NCI-H1694 treated with DMSO at 0.1 percent for 48 hours (cell line): ENCODE measurements at regions not wholly inside any gene's neighbourhood (a gene's known extent, or its start where the extent isn't known, plus 50 kb on each side); places are given as distances from the start of the nearest gene placed in this dataset.
A peak's percentile ranks its signal among the peaks of the same experiment; 100 is the strongest.

Experiments used
- DNase-seq: peaks from one replicate; lab custom pipeline; 2025; lab: John Stamatoyannopoulos, UW

DNA sequence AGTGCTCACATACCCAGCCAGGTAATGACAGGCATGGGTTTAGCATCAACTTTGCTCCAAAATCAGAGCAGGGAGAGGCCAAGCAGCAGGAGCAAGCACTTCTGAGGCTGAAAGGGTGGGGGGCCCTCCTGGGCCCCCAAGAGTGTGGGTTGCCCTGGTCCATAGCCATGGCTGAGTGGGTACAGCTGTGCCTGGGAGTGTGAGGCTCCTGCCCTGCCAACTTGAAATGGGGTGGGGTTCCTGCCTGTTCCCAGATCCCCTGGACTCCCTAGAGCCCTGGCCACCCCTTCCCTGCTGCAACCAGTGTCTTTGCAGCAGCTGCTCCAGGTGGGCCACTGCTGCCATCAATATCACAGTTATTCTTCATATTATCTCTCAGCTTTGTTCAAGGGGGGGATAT is 1224.2 kb upstream of the GJE1 start:
- no peak for DNase-seq

DNA sequence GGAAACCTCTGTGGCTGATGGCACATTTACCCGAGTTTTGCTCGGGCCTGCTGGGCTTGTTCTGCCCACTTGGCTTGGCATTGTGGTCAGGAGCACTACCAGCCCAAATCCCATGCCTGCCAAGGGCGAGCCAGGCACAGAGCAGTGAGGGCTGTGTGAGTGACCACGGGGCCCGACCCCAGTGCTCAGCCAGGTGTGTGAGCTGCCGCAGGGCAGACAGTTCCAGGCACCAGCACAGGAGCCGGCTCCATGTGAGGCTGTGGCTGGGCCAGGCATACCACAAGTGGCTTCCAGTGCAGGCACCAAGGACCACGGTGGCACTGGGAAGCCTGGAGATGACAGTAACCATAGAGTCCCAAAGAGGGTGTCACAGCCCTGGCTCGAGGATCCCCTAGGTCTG is 1225.5 kb upstream of the GJE1 start:
- DNase-seq: no peak

DNA sequence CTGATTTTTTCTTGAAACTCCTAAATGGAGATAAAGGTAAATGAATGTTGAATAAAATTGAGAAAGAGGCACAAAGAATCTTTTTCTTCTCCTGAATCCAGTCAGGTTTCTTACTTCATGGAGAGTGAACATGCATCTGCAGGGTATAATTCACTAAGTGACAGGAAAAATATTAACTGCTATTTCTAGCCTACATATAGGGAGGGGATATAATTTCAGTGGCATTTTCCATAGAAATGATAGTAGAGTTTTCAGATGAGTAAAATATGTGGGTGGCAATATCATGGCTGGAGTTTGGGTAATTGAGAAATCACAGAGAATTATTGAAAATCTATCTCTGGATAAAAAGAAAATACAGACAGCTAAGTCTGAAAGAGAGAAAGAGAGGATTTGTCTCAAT is 1227.0 kb upstream of the GJE1 start:
- DNase-seq: no peak

DNA sequence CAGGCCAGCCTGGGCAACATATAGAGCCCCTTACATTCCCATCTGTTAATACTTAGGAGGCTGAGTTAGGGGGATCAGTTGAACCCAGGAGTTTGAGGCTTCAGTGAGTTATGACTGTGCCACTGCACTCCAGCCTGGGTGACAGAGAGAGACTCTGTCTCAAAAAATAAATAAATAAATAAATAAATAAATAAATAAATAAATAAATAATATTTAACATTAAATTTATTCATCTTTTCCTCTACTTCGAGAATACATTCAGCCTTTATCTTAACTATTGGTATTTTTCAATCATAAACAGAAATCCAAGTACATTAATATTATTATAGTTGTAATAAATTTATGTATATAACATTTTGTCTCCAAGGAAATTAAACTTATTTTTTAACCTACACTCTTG is 1227.7 kb upstream of the GJE1 start:
- no peak for DNase-seq

DNA sequence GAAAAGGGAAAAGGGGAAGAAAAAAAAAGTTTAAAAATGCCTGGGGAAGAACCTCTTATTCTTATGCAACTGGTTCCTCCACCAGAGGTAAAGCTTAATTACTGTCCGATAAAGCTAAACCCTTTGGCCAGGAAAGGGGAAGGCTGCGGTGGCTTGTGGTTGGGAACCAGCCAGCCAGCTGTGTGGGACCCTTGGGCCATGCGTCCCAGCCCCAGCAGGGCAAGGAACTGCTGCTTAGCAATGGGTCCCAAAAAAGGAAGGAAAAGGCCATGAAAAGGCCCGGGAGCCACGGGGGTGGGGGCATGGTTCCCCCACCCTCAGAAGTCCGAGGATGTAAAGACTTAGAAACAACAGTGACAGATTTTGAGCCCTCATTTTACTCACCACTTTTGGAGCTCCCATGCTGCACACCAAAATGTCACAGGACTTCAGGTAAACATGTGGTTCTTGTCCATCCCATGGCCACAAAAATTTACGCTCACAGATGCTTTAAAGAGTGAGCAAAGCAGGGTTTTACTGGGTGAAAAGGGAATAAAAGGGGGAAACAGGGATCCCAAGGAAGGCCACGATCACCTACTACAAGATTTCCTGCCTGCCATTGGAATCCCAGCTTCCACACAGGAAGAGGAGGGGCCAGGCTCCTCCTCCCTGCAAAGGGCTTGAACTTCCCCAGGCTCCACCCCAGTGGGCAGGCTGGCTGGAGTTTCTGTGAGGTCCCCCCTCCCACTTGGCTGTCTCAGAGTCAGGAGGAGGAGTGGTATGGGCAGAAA is 1234.7 kb upstream of the GJE1 start:
- no peak for DNase-seq

DNA sequence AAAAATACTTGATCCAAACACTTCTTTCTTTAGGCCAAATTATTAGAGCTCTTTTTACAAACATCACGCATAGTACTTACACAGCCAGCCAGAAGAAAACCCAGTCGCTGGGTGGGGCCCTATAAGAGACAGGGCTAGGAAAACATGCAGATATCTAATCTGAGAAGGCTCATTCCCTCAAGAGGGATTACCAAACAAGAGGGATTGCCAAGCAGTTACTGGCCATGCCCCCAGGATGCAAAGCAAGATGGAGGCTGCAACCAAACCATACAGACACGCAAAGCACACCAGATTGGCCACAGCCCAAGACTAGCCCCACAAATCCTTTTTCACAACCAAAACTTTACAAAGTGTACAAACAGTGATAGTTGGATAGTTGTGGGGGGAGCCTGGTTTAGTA is 1235.4 kb upstream of the GJE1 start:
- no peak for DNase-seq

DNA sequence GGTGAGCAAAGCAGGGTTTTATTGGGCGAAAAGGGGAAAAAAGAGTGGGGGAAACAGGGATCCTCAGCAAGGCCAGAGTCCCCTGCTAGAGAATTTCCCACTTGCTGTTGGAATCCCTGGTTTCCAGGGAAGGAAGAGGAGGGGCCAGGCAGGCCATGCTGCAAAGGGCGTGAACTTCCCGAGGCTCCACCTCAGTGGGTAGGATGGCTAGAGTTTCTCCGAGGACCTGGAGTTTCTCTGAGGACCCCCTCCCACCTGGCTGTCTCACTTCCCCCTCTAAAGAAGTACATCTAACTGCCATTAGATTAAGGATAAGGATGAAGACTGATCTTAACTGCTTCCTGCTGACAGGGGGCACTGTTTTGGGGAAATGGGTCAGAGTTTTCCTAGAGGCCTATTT is 1239.3 kb upstream of the GJE1 start:
- no peak for DNase-seq

DNA sequence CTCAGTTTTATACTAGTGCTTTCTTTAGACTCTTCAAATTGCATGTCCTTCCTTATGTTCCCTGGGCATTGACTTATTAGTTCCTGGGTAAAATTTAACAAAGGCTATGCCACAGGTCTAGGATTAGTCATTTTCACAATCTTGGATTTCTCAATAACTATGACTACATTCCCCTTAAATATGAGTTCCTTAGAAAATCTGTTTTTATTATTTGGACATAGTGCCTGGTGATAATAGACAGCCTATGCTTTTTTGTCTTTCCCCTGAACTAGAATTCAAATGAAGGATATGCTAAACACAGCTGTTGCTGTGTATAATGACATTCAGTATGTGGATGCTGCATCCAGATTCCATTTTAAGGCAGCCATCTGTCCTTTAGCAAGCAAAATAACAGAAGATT is 1252.8 kb upstream of the GJE1 start:
- DNase-seq: peak; percentile 83

DNA sequence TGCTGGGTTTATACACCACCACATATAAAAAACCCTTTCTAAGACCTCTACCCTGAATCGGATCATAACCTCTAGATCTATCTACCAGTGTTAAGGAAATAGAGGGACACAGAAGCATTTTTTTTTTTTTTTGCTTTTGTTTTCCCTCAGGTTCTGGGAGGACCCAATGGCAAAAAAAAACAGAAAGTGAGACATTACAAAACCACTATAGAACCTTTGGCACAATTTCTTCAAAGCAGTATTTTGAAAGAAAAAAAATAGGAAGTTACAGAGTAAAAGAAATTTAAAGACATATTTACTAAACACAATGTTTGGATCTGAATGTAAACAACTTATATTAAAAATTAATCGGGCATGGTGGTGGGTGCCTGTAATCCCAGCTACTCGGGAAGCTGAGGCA is 1258.7 kb upstream of the GJE1 start:
- no peak for DNase-seq

DNA sequence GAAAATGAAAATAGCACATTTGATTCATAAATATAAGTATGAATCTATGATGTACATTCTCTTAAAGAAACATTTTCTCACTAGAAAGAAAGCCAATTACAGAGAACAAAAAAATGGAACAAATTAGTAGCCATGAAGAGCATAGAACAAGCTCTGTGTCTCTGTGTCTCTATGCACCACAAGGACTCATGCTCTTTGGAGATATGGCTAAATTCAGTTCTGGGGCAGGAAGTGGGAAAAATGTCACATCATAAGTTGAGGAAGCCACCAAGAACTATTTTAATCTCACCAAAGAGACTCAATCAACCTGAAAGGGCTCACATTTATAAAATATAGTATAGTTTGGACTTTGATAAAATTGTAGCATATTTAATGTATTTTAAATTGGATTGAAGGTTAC is 1259.8 kb upstream of the GJE1 start:
- DNase-seq: no peak

DNA sequence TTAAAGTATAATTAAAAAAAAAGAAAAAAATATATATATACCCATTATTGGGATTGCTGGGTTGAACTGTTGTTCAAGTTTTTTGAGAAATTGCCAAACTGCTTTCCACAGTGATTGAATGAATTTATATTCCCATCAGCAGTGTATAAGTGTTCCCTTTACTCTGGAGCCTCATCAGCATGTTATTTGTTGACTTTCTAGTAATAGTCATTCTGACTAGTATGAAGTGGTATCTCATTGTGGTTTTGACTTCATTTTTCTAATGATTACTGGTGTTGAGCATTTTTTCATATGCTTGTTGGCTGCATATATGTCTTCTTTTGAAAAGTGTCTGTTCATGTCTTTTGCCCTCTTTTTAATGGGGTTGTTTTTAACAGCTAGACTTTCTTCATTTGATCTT is 1260.8 kb upstream of the GJE1 start:
- DNase-seq: no peak

DNA sequence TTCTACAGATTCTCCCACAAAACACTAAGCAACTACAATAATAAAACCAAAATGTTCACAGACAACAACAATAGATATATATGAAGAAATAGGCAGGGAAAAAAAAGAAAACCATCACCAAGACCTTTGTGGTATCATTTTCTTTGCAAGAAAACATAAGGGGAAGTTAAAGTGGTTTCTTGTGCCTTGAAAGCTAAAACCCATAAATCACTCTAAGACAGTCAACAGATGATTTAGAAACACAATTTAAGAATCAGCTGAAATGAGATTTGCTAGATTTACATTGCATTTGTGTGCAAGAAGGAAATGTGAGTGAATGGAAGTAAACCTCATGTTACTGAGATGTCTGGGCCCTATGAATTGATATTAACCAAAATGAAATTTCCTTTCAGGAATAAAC is 1265.4 kb upstream of the GJE1 start:
- no peak for DNase-seq

DNA sequence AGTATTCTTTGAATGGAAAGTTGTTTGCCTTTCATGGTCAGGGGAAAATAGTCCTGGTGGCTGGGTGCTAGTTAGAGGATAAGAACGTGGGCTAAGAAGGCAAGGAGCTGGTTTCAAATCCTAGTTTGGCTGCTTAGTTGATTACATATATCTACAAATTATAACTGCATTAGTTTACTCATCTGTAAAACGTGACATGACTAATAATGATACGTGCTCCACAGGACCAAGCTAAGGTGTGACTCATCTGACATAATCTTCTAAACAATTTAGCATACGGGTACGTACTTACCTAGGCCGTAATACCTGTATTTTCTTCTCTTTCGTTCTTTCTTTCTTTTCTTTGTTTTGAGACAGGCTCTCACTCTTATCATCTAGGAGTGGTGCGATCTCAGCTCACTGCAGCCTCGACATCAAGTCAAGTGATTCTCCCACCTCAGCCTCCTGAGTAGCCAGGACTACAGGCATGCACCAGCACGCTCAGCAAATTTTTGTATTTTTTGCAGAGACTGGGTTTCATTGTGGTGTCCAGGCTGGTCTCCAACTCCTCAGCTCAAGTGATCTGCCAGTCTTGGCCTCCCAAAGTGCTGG is 1274.2 kb upstream of the GJE1 start:
- no peak for DNase-seq

DNA sequence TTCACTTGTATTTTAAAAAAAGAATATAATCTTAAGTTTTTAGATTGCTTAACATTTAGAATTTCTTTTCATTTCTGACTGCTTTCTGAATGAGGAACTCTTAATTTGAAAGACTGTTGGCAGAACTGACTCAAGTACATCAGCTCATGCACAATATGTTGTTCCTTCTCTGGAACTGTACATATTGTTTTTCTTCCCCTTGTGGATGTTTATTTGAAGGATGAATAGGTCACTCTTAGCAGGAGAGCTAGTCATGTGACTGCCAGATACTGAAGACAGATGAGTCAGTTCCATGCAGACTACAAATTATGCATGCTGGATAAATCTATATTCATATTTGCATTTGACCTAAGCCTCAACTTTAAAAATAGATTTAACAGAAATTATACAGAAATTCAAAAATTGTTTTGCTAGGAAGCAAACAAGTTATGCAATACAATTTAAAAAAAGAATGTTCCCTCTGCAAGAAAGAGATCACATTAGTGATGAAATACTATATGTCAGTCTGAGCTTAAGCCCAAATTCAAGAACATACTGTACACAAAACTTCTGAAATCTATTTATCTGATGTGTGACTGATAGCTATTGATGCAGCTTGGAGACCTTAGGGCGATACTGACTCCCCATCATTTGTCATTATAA is 1274.9 kb upstream of the GJE1 start:
- DNase-seq: no peak

DNA sequence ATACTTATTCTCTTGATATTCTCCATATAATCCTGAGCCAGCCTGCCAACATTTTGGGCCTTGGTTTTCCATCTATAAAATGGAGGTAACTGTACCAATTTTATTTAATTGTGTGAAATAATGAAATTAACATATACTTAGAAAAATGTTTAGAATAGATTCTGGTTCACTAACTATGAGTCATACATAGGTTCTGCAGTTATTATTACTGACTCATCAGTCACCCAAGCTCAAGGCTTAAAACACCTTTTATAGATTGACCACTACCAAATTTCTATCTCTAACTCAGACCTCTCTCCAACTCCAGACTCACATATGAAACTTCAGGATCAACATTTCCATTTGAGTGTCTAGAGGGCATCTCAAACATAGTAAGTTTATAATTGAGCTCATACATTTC is 1277.2 kb upstream of the GJE1 start:
- no peak for DNase-seq

DNA sequence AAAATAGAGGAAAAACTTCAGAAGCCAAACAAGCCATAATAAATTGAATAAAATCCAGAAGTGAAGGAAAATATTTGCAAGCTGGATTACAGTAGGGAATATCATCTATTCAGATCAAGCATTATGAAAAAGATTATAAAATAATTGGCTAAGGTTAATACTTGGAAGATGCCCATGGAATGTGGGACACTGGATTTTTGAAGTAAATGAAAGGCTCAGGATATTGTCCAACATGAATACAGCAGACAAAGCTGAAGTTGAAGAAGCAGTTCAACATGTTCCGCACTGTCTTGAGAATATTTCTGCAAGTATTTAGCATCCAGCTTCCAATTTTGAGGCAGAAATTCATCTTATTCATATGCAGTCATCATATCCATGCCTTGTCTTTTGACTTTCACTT is 1278.4 kb upstream of the GJE1 start:
- no peak for DNase-seq

DNA sequence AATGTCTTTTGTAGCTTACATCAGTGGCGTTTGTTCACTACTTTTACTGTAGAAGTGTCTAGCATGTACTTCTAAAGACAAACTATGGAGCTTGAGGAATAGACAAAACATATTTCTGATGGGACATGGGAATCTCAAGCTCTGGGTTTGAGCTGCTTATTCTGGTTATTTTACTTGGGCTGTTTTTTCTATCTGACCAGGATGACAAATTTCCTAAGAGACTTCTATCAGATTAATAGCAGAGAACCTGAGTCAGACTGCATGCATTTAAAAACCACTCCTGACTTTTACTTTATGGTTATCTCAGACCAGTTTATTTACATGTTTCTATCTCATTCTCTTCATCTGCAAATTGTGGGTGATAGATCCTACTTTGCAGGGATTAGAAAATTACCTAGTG is 1282.3 kb upstream of the GJE1 start:
- no peak for DNase-seq

DNA sequence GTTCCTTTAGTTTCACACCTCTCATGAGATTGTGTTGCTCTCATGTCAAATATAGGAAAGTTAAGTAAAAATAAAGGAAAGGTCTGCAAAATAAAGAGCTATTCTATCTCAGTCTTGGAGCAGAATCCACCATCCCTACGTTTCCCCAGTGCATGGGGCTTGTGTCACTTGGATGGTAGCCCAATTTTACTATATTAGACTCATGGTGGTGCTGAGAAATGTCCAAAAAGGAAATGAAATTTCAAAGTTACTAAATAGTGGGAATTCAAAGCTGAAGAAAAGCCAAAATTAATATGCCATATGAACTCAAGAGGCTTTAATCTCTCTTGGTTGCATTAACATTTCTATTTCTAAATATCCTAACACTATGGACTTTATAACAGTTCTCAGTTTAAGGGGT is 1283.3 kb upstream of the GJE1 start:
- no peak for DNase-seq

DNA sequence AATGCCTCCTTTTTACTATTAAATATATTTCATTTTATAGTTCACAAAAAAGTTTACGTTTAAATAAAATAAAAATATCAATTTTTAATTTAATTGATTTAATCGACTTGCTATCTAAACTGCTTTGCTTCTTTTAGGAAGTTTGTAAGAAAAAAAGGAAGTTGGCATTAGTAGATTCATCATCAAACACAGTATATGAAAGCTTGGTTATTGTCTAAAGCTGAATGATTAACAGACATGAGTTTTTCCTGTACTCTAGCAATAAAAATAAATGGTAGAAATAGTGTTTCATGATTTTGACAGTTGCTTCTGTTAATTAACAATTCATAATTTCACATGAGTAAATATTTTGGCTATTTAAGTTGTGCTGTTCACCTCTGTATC is 1285.5 kb upstream of the GJE1 start:
- no peak for DNase-seq

DNA sequence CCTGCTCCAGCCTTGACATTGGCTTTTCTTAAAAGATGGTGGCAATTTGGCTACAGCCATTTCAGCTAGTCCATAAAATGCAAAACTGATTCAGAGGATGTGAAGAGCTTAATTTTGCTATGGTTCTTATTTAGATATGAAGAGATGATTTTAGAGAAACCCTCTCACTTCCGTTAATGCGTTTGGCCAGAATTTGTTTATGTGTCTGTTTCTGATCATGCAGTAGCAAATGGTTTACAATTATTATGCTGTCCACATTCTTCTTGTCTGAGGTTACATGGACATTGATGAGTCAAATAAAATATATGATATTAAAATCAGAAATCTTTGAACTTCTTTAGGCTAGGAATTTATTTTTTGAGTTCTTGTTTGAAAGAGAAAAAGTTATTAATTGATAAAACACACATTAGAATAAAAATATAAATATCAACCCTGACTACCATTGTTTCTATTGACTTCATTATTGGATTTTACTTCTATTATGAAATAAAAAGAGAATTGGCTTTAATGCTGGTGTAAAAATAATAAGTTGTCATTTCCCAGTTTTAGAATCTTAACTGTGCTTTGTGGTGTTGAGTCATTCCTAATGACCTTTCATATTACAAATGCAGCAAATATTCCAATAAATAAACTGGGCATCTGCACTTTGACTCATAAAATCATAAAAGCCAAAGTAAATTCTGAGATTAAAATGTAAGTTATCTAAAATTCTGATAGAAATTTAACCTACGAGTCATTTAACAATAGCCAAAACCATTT is 1286.0 kb upstream of the GJE1 start:
- DNase-seq: no peak

DNA sequence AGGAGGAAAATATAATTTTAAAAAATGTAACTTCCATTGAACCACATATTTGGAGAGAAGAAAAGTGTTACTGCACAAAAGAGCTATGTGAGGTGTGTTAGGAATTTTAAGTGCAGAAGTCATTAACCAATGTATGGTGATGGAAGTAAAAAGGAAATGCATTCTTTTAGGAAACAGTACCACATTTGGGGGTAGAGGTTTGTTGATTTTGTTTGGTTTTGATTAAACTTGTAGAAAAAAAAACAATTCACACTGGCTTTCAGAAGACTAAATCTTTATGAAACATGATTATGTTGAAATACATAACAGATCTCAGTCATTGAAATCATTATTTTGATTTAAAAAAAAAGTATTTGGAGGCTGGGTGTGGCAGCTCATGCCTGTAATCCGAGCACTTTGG is 1287.0 kb upstream of the GJE1 start:
- DNase-seq: no peak

DNA sequence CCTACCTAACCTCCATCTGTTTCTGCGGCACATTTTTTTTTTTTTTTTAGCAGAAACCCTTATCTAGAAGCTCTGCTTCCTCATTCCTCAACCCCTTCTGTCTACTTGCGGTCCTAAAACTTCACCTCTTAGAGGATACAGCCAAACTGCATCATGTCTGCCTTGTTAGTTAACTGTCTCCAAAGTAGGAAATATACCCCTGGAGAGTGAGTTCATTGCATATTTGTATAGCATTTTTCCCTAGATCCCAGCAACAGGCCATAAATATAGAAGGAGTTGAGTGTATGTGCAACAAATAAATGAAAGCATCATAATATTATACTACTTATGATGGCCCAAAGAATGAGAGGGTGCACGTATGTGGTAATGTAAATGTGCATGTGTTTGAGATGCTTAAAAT is 1288.6 kb upstream of the GJE1 start:
- no peak for DNase-seq

DNA sequence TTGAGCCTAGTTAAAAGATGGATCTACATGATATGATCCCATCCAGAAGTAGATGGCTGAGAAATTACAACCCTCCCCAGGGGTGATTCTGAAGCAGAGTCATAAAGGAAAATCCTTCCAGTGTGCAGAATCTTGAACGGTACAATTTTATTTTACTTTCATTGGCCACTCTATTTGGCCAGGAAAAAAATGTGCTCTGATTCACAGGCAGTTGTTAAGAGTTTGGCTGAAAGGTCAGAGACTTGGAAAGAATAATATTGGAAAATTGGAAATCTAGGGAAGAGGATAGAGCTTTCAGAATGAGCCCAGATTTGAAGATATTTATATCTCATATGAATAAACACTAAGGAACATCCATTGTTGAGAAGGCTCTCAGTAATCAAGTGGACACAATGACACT is 1299.3 kb upstream of the GJE1 start:
- no peak for DNase-seq
